Breast epithelium (tissue), 3 donors: ENCODE measurements at regions not wholly inside any gene's neighbourhood (a gene's known extent, or its start where the extent isn't known, plus 50 kb on each side); places are given as distances from the start of the nearest gene placed in this dataset.

Source experiments
- CTCF ChIP-seq, 3 donors: fragments of 450-650 bp; IDR thresholded peaks; one replicate each; pipeline ENCODE4 v1.5.1; 2016 to 2017; ENCODE audit warnings: antibody characterized with exemption in 3 of 3, mild to moderate bottlenecking in 3 of 3, moderate library complexity in 3 of 3
- POLR2AphosphoS5 ChIP-seq, 3 donors: sonication (generic); formaldehyde crosslinking; IDR thresholded peaks; one replicate each; pipeline ENCODE4 v1.6.1; 2017; ENCODE audit warnings: antibody characterized with exemption in 3 of 3

GRCh38 chr22:47734511-47734910 is 972.1 kb downstream of the TBC1D22A start:
- TF ChIP-seq CTCF (IDR thresholded peaks at IDR 0.05) (no peak), POLR2AphosphoS5 (IDR thresholded peaks at IDR 0.05) (no peak)
